ENCODE measurements at regions not wholly inside any gene's neighbourhood (a gene's known extent, or its start where the extent isn't known, plus 50 kb on each side); places are given as distances from the start of the nearest gene placed in this dataset.

DNA sequence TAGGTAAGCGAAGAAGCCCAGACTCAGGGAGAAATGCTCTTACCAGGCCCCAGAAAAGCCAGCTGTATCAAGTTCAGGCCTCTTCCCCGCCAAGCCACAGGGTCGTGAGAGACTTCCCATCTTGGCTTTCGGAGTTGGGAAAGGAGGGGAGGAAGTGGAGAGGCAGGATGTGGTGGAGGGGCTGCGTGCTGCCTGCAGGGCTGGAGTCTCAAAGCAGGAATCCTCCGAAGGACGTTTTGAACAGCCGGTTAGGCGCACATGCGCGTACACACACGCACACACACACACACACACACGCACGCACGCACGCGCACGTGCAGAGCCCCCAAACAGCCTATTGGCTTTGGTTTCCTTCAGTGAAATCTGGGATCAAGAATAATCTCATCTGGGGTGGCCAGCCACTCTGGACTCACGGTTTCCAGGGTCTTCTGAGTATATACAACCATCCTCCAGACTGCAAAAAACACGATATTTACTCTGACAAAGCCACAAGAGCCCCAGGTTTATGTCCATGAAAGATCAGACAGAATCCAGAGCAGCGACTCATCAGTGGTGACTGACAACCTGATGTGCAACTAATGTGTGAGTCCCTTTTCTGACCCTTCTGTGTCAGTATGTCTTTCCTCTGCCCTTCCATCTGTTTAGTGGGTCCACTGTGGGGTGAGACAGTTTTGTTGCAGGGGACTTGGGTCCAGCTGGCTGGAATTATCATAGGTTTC lies 115.0 kb upstream of the ZNF438 start:
- DNase-seq: no peak

DNA sequence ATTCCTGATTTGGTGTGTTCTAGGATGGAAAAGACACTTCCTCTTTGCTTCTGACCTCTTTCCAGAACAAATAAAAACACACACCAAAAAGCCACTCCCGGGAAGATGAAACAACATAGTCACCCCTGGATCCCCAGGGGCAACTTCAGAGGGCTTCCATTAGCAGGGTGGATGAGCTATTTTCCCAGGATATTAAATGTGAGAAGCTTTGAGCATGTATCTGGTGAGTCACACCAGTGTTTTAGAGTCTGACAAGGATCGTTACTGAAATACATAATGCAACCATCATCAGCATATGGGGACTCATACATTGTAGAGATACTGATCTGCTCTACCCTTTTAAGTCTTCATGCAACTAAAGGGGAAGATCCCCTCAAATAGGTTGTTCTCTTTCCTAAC lies 115.5 kb upstream of the ZNF438 start:
- DNase-seq: no peak

DNA sequence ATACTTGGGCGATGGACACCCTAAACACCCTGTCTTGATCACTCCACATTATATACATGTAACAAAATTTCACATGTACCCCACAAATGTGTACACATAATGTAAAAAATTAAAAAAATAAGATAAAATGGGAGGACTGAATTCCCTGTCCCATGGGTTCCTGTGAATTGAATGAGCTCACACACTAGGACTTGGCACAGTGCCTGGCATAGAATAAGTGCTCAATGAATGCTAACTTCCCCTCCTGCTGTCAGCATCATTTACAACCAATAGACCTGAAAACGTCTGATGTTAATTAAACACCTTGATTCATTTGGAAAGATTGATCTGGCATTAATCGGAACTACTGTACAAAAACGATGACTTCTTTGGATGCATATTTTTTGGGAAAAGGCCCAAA lies 117.3 kb upstream of the ZNF438 start:
- no peak for DNase-seq

DNA sequence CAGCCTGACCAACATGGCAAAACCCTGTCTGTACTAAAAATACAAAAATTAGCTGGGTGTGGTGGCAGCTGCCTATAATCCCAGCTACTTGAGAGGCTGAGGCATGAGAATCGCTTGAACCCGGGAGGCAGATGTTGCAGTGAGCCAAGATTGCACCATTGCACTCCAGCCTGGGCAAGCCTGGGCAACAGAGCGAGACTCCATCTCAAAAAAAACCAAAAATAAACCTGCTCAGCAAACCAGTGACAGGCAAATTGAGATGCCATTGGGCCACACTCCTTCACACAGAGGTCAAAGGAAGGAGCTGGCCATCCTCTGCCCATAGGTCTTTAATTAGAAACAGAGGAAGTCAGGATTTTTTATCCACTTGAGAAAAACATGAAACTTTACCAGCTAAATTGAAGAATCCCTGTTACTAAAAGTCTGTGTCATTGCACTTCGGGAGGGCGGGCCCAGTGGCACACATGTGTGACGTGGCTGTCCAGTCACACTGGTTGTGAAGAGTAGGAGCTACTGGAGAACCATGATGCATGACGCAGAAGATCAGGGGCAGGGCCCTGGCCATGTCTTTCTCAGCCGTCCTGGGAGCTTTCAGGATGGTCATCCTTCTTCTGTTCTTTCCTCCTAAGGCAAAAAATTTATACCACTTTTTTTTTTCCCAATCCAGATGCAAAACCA lies 118.3 kb upstream of the ZNF438 start:
- no peak for DNase-seq

DNA sequence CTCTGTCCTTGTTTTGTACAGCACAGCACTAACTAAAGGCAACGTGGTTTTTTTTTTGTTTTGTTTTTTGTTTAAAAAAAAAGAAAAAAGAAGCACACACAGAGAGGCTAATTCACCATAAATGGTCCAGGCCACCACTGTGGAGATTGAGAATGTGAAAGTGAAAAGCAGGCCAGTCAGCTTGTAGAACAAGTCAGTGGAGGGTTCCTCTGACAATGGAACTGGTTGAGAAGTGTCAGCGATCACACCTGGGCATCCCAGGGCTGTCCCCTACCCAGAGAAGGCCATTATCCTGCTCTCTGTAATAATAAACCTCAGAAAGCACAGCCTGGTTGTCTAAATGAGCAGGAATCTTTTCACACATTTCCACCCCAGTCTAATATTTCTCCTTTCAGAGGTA lies 119.6 kb upstream of the ZNF438 start:
- no peak for DNase-seq

GRCh38 chr10:31152421-31153135 lies 120.9 kb upstream of the ZNF438 start:
- no peak for DNase-seq

GRCh38 chr10:31153161-31153560 lies 121.5 kb upstream of the ZNF438 start:
- DNase-seq: no peak

- DNase-seq: no peak
Measured at GRCh38 chr10:31153692-31154091, 122.0 kb upstream of the ZNF438 start.

DNA sequence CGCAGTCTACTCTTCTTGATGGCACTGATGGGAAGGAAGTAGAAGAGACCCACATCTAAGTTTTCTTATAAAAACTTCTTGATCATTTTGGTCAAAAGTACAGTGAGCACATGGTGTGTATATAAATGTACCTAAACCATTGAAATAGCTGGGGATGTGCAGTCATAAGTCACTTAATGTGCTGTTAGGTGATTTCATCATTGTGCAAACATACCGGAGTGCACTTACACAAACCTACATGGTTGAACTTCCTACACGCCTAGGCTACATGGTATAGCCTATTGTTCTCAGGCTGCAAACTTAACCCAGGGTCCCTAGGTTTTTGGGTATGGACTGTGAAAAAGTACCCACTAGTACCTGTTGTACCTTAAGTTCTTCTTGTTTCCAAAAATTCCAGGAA lies 123.3 kb upstream of the ZNF438 start:
- DNase-seq: no peak

DNA sequence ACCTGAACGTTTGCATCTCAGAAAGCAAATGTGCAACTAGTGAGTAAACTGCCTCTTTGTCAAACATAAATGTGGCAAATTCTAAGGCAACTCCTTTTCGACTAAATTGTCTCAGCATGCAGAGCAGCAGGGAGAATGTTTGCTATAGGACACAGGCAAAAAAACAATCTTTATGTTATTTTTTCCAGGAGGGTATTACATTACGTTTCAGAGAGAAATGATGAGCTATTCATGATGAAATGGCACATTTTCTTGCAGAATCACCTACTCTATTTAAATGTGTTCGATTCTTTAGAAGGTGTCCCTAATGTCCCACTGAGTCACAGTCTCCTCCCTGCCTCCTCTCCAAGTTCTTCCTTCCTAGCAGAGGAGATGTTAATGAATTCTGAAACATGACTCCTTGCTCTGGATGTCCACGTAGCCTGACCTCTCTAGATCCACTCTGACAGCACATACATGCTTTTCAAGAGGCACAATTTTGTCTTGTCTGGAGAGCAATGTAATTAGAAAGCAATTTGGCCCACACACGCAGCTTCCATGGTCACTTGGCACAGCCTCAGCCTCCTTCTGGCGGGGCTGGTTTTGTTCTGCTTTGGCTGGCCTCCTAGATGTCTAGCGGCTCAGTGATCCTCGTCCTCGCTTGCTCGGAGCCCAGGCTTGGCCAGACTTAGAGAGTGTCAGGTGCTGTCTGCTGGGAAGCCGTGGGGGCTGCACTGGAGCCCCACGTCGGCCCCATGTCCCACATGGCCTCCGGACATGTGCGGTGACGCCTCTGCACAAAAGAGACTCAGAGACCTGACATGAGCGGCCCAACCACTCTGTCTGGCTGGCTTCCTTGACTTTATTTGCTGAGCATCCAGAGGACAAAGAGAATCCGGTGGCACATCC lies 125.7 kb upstream of the ZNF438 start:
- peak; percentile 11 for DNase-seq

GRCh38 chr10:31158011-31158658 lies 126.5 kb upstream of the ZNF438 start:
- DNase-seq: no peak

DNA sequence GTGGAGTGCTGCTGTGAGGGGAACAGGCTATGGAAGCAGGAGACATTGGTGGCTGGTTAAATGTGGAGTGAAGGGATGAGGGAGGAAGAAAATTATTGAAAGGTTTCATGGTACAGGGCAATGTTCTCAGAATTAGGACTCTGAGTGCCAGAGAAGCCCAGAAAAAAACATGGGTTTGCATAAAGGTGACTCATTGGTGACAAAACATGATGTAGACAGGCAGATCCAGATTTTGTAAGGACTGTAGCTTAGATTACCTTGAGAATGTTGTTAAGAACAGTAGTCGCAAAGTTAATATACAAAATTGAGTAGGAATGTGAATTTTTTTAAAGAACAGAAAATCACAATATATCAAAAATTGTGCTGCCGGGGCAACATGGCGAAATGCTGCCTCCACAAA lies 134.9 kb upstream of the ZNF438 start:
- DNase-seq: no peak

DNA sequence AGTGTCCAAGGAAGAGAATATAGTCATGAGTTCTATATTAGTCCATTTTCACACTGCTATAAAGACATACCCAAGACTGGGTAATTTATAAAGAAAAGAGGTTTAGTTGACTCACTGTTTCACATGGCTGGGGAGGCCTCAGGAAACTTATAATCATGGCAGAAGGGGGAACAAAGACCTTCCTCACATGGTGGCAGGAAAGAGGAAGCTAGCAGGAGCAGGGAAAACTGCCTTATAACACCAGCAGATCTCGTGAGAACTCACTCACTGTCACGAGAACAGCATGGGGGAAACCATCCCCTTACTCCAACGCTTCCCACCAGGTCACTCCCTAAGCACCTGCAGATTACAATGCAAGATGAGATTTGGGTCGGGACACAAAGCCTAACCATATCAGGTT lies 139.0 kb upstream of the ZNF438 start:
- DNase-seq: no peak

GRCh38 chr10:31171402-31172083 lies 139.9 kb upstream of the ZNF438 start:
- no peak for DNase-seq

DNA sequence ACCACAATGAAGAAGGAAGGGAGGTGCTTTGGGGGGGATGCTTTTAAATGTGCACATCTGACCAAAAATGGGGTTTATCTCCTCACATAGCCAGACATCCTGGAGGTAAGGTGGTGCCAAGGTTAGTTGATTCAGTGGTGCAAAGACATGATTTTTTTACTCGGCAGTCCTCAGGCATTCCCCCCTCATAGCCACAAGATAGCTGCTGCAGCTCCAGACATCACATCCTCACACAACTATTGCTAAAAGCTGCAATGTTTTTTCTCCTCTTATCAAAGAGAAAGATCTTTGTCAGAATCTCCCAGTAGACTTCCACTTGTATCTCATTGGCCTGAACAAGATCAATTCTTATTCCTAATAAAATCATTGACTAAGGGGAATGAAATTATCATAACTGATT lies 141.3 kb upstream of the ZNF438 start:
- no peak for DNase-seq

DNA sequence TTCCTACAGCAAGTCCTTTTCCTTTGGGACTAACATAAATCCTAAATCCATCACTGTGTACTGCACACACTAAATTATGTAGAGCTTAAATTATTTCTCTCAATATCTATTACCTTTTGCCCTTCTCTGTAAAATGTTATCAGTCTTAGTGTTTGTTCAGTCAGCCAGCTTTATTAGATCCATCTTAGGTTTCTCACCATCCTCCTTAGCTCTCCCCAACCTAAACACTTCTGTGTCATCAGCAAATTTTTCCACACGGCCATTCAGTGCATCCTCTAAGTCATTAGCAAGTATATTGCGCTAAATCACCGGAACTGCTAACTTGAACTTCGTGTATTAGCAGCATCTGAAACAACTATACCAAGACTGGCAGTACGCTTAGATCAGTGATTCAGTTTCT lies 142.1 kb upstream of the ZNF438 start:
- no peak for DNase-seq

GRCh38 chr10:31179091-31179680 lies 139.8 kb upstream of the ZEB1 start:
- no peak for DNase-seq

GRCh38 chr10:31186225-31187000 lies 132.6 kb upstream of the ZEB1 start:
- no peak for DNase-seq

DNA sequence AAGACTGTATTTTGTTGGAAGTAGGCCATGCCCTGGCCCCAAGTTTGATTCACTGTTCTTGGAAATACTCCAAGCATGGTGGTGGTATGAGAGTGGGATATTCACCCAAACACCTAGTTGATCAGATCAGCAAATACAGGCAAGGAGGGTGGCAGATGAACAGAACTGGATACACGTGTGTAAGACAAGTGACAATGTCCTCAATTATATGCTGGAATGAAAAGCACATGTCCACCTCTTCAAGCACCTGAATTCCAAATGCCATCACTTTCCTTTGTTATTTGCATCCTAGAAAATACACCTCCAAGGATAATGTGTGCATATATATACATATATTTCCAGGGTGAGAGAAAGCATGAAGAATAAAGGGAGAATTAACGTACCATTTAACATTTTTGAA lies 131.8 kb upstream of the ZEB1 start:
- no peak for DNase-seq

DNA sequence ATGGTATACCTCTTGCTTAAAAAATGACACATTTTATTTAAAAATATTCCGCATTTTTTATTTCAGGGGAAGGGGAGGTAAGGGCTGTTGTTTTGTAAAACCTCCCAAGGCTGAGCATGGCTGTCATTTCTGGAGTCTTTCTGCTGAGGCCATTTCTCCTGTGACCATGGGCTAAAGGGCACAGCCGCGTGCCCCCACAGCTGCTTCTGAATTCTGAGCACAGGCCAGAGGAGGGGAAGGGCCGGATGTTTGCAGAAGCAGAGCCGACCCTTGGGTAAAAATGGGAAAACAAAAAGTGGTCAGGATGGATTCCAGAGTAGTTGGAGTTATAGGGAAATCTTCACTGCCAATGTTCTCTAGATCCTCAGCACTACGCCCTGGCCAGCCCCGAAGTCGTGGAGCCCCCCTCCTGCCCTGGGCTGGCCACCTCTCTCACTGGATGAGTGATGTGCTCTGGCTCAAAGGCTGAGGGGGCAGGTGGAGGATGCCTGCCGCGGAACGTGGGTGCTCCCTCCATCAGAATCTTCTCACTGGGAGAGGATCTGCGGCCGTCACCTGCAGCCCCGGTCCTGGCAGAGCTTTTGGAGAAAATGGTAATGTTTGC lies 131.3 kb upstream of the ZEB1 start:
- no peak for DNase-seq

All from NCI-H774 (cell line).